Hepatocyte (in vitro differentiated cells): ENCODE measurements at regions not wholly inside any gene's neighbourhood (a gene's known extent, or its start where the extent isn't known, plus 50 kb on each side); places are given as distances from the start of the nearest gene placed in this dataset.

ENCODE experiments used
- DNase-seq: peaks from one replicate; pipeline ENCODE4 v3.0.0-alpha.2; 2016; ENCODE audit warnings: low spot score
- H2AFZ ChIP-seq: fragments of 200-600 bp; sonication (generic); 2 replicates; pipeline ENCODE4 v1.6.0; 2016; ENCODE audit warnings: antibody characterized with exemption, mild to moderate bottlenecking
- H3K27ac ChIP-seq: fragments of 200-600 bp; sonication (generic); 2 replicates; pipeline ENCODE4 v1.5.1; 2016; ENCODE audit warnings: mild to moderate bottlenecking
- H3K27me3 ChIP-seq: fragments of 200-600 bp; sonication (generic); 2 replicates; pipeline ENCODE4 v1.6.1; 2016
- H3K36me3 ChIP-seq: fragments of 200-600 bp; sonication (generic); replicated peaks from 2 replicates; pipeline ENCODE4 v1.5.1; 2016; ENCODE audit warnings: low read depth; ENCODE audit not compliant: insufficient read depth
- H3K4me1 ChIP-seq: fragments of 200-600 bp; sonication (generic); 2 replicates; pipeline ENCODE4 v1.5.1; 2016; ENCODE audit warnings: mild to moderate bottlenecking, moderate library complexity; ENCODE audit not compliant: insufficient read depth
- H3K4me2 ChIP-seq: fragments of 200-600 bp; sonication (generic); 2 replicates; pipeline ENCODE4 v1.6.0; 2016
- H3K4me3 ChIP-seq: fragments of 200-600 bp; sonication (generic); 2 replicates; pipeline ENCODE4 v1.5.1; 2016; ENCODE audit warnings: mild to moderate bottlenecking
- H3K79me2 ChIP-seq: fragments of 200-600 bp; sonication (generic); 2 replicates; pipeline ENCODE4 v1.6.0; 2017; ENCODE audit warnings: mild to moderate bottlenecking
- H3K9me2 ChIP-seq: fragments of 200-600 bp; sonication (generic); replicated peaks from 2 replicates; pipeline ENCODE4 v1.6.0; 2017; ENCODE audit warnings: mild to moderate bottlenecking; ENCODE audit not compliant: insufficient read depth
- H3K9me3 ChIP-seq: fragments of 200-600 bp; sonication (generic); 2 replicates; pipeline ENCODE4 v1.5.1; 2016; ENCODE audit warnings: low read depth, mild to moderate bottlenecking
- H4K20me1 ChIP-seq: fragments of 200-600 bp; sonication (generic); 2 replicates; pipeline ENCODE4 v1.6.0; 2016; ENCODE audit warnings: mild to moderate bottlenecking; ENCODE audit not compliant: insufficient read depth, poor library complexity, severe bottlenecking
- CTCF ChIP-seq: fragments of 200-600 bp; sonication (generic); IDR thresholded peaks from 2 replicates; pipeline ENCODE4 v1.5.1; 2016; ENCODE audit warnings: antibody characterized with exemption, mild to moderate bottlenecking; ENCODE audit not compliant: poor library complexity
- EZH2 ChIP-seq: fragments of 200-600 bp; sonication (generic); IDR thresholded peaks from 2 replicates; pipeline ENCODE4 v1.6.1; 2016; ENCODE audit warnings: antibody characterized with exemption, mild to moderate bottlenecking, borderline replicate concordance
- EZH2phosphoT487 ChIP-seq: fragments of 200-600 bp; sonication (generic); IDR thresholded peaks from one replicate; pipeline ENCODE4 v1.6.1; 2018; ENCODE audit warnings: antibody characterized with exemption, mild to moderate bottlenecking, low read depth, moderate library complexity; ENCODE audit not compliant: unreplicated experiment, severe bottlenecking
- WGBS: methylation state at CpG from one replicate; pipeline ENCODE4 v1.1.6; 2016; ENCODE audit warnings: low lambda C conversion rate; ENCODE audit errors: missing lambda C conversion rate; 5-methylcytosine and 5-hydroxymethylcytosine counted together

GRCh38 chr3:174403831-174404230, 455.3 kb upstream of the NAALADL2 start:
- H3K79me2 ChIP-seq = no peaks in the 10 kb centered on the region
- no peak overlapping the region for H3K4me2 ChIP-seq
- no peak for DNase-seq
- TF ChIP-seq EZH2 = no peak
- TF ChIP-seq CTCF = no peak
- TF ChIP-seq EZH2phosphoT487 = no peak
- no peaks in the 10 kb centered on the region for H3K27me3 ChIP-seq
- no peaks in the 10 kb centered on the region for H3K9me3 ChIP-seq
- H4K20me1 ChIP-seq = no peaks in the 10 kb centered on the region
- no peak overlapping the region for H2AFZ ChIP-seq
- H3K9me2 ChIP-seq = no peaks in the 10 kb centered on the region
- H3K4me3 ChIP-seq = no peak overlapping the region
- no peaks in the 10 kb centered on the region for H3K36me3 ChIP-seq
- H3K27ac ChIP-seq = no peak overlapping the region
- H3K4me1 ChIP-seq = no peaks in the 10 kb centered on the region

DNA sequence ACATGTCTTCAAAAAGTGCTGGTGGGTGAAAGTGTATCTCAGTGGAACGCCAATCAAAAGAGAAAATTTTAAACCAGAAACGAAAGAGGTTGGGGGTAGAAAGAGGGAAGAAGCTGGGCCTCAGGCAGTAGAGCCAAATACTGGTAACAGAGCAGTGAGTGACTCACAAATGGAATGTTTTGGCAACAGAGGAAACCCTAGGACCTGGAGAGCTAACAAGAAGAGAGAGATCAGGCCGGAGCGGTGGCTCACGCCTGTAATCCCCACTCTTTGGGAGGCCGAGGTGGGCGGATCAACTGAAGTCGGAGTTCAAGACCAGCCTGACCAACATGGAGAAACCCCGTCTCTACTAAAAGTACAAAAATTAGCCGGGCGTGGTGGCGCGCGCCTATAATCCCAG, 450.8 kb upstream of the NAALADL2 start:
- 81% methylated on average over 13 of the region's 14 CpGs for WGBS
- Histone ChIP-seq H3K27ac (no peak overlapping the region), H3K9me3 (no peaks in the 10 kb centered on the region)

DNA sequence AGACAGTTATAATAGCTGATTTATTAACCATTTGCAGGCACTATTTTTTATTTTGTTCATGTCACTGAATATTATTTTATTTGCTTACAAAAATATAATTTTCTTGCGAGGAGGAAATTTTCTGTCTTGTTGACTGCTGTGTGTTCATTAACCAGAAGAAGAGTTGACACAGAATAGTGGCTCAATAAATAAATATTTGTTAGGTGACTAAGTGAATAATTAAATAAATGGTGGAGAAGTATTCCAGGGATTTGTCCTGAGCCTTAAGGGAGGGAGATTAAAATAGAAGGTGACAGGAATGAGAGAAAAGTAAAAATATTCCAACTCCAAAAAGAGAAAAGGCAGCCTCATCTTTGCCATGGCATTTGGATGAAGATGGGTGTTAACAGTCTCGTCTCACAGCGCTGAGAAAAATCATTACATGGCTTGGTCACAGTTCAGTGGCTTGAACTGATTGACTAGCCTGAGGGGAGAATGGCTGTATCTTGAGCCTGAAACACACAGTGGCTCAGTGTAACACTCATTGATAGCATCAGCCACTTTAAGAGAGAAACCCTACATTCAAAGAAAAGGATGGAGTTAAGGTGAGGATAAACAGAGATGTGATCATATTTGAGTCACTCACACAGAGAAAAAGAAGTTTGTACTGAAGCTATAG, 449.9 kb upstream of the NAALADL2 start:
- Histone ChIP-seq H3K27me3 (no peaks in the 10 kb centered on the region), H3K36me3 (no peaks in the 10 kb centered on the region), H4K20me1 (no peaks in the 10 kb centered on the region), H3K9me2 (no peaks in the 10 kb centered on the region), H2AFZ (no peak overlapping the region), H3K4me3 (no peak overlapping the region), H3K9me3 (no peaks in the 10 kb centered on the region), H3K79me2 (no peaks in the 10 kb centered on the region), H3K4me2 (no peak overlapping the region), H3K27ac (no peak overlapping the region), H3K4me1 (peaks cover 8% of the 10 kb centered on the region)
- WGBS = 22% methylated on average over 3 of the region's 3 CpGs
- TF ChIP-seq EZH2 = no peak
- no peak for TF ChIP-seq CTCF
- TF ChIP-seq EZH2phosphoT487 = no peak
- DNase-seq = no peak

More for the DNA sequence above, 450.8 kb upstream of the NAALADL2 start:
- Histone ChIP-seq H2AFZ (no peak overlapping the region), H3K4me1 (peaks cover 4% of the 10 kb centered on the region), H4K20me1 (no peaks in the 10 kb centered on the region), H3K27me3 (no peaks in the 10 kb centered on the region), H3K4me3 (no peak overlapping the region), H3K36me3 (no peaks in the 10 kb centered on the region), H3K4me2 (no peak overlapping the region), H3K79me2 (no peaks in the 10 kb centered on the region), H3K9me2 (no peaks in the 10 kb centered on the region)
- TF ChIP-seq CTCF (no peak), EZH2 (no peak), EZH2phosphoT487 (no peak)
- DNase-seq = no peak
